Fibroblast of skin of right quadriceps (primary cell): ENCODE measurements at regions not wholly inside any gene's neighbourhood (a gene's known extent, or its start where the extent isn't known, plus 50 kb on each side); places are given as distances from the start of the nearest gene placed in this dataset.

ENCODE experiments used
- DNase-seq: peaks from one replicate; pipeline ENCODE4 v3.0.0-alpha.2; 2013

GRCh38 chr4:167290678-167291077, 56.4 kb upstream of the SPOCK3 start:
- no peak for DNase-seq

DNA sequence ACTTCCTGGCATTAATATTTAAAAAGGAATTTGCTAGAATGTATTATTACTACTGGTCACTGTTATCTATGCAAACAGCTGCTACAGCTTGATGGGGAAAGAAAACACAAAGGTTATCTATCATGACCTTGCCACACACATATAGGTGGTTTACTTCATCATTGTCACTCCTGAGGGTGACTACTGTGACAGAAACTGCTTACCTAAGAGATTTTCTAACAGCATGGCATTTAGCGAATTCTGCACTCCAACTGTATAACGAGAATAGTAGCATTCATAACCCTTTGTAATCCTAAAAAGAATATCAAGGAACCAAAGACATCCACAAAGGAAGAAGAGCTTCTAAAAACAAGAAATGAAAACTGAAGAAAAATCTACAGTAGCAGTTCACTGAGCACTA, 74.6 kb upstream of the SPOCK3 start:
- DNase-seq = no peak

- no peak for DNase-seq
Measured at GRCh38 chr4:167321299-167321698, 87.0 kb upstream of the SPOCK3 start.

DNA sequence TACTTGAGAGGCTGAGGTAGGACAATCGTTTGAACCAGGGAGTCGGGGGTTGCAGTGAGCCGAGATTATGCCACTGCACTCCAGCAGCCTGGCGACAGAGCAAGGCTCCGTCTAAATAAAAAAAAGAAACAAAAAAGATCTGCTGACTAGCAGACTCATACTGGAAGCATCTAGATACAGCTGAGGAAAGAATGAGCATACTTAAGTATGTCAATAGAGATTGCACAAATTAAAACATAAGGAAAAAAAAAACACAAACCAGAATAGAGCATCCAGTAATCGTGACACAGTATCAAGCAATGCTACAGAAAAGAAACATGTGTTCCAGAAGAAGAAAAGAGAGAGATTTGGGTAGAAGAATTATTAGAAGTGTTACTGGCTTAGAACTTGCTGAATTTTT, 105.5 kb upstream of the SPOCK3 start:
- DNase-seq = no peak

DNA sequence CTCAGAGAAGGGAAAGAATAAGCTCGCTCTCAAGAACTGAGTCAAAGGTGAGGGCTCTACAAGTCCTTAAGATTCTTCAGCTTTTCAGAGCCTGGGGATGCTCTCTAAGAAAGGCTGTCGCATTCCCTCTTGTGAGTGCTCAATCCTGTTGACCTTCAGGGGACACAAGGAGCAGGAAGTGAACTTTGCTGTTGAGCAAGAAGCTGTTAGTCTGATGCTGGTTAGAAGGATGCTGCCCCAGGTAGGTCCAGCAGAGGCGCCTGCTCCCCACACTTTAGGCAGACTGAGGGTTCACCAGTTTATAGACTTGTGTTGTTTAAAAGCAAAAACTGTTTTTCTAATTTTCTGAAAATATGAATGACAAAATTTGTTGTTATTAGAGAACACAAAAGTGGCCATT, 125.4 kb upstream of the SPOCK3 start:
- no peak for DNase-seq

GRCh38 chr4:167379076-167379835, 145.0 kb upstream of the SPOCK3 start:
- no peak for DNase-seq

DNA sequence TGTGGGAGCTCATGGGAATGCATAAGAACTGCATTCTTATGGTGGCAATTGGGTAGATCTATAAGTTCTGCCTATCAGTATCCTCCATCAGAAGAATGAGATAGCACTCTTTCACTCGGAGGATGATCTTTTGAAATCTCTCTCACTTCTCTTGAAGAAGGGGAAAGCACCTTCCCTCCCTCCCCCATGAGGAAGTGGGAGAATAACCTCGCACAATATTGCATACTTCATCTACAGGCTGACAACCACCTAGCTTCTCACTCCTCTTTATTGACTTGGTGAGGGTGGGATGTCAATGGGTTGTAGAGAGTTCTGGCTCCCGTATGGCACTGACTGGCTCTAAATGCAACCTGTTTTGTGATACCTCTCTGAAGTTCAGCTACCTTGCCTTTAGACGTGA, 146.7 kb upstream of the SPOCK3 start:
- no peak for DNase-seq

DNA sequence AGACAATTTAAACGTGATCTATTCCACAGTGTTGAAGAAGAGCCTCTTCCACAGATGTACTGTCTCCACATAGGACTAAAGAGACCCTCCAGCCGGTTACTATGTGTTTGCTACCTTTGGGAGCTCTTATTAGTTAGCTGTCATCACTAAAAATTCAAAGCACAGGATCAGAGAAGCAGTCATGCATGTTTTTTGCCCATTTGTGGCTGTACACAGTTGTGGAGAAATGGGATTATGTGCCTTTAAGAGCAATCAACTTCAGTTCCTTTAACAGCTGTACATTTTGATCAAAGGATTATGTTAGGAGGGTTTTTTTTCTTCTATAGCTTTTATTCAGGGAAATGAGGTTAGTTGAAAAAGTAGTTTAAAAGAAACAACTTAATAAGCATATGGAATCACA, 149.0 kb upstream of the SPOCK3 start:
- no peak for DNase-seq

- DNase-seq = no peak
Measured at GRCh38 chr4:167397586-167397985, 163.3 kb upstream of the SPOCK3 start.

DNA sequence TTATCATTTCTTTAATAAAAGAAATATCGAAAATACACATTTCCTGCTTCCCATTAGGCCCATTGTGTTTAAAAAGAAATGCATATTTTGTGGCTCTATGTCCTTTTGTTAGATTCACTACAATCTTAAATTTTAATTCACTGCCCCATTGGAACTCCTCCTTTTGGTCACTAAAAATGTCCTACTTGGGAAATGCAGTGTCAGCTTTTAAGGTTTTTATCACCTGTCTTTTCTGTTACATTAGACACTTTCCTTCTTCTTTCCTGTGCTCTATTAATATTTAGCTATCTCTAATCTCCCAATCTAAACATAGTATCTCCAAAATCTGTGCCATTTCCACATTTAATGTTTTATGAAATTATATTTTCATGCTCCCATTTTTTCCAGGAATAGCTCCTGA, 164.9 kb upstream of the SPOCK3 start:
- no peak for DNase-seq

- DNase-seq = no peak
Measured at GRCh38 chr4:167406181-167406580, 171.9 kb upstream of the SPOCK3 start.

GRCh38 chr4:167415461-167415860, 181.2 kb upstream of the SPOCK3 start:
- no peak for DNase-seq

- DNase-seq = no peak
Measured at GRCh38 chr4:167419468-167420140, 185.3 kb upstream of the SPOCK3 start.

GRCh38 chr4:167421201-167421600, 186.9 kb upstream of the SPOCK3 start:
- no peak for DNase-seq

GRCh38 chr4:167424341-167425256, 190.3 kb upstream of the SPOCK3 start:
- DNase-seq = no peak

- DNase-seq = peak; percentile 11
Measured at GRCh38 chr4:167428156-167428555, 193.9 kb upstream of the SPOCK3 start.

GRCh38 chr4:167431371-167431770, 197.1 kb upstream of the SPOCK3 start:
- no peak for DNase-seq

DNA sequence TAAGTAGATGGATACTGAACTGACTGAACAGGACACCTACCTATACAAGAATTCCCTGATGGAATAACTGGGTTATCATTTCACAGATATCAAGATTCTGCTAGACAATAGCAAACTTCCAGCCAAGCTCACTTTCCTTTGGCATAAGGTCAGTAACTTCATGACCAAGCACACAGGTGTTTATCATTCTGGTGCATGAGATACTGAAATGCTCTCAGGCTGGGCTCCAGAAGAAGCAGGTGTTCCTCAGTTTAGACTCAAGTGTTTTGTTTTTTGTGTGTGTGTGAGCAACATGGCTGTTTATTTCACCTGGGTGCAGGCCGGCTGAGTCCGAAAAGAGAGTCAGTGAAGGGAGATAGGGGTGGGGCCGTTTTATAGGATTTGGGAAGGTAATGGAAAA, 201.5 kb upstream of the SPOCK3 start:
- DNase-seq = no peak

GRCh38 chr4:167443841-167444240, 209.5 kb upstream of the SPOCK3 start:
- DNase-seq = no peak

- DNase-seq = peak; percentile 9
Measured at GRCh38 chr4:167452922-167453430, 218.7 kb upstream of the SPOCK3 start.

- no peak for DNase-seq
Measured at GRCh38 chr4:167456619-167457018, 222.3 kb upstream of the SPOCK3 start.

- no peak for DNase-seq
Measured at GRCh38 chr4:167469436-167469835, 235.1 kb upstream of the SPOCK3 start.

DNA sequence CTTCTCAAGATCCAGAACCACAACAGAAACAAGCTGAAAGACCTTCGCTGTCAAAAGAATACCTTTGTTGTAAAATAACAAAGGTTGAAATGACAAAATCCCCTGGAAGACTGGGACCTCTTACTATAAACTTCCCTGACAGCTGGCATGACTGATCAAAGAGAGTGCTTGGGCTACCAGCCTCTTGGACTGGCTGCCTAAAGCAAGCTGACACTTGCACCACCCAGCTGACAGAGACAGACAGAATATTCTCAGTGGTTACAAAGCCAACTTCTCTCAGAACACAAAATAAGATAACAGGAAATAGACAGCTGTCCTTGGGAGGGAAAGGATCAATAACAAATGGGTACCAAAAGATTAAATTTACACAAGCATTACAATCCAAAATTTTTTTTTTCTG, 241.7 kb upstream of the SPOCK3 start:
- DNase-seq = no peak
